B cell (primary cell): ENCODE measurements at regions not wholly inside any gene's neighbourhood (a gene's known extent, or its start where the extent isn't known, plus 50 kb on each side); places are given as distances from the start of the nearest gene placed in this dataset.

ENCODE experiments used
- ATAC-seq: fragments of 200-7000 bp; cut with Tn5 transposase; one replicate; pipeline ENCODE4 v1.10.0; 2021; ENCODE audit warnings: low read depth, mild to moderate bottlenecking, moderate number of reproducible peaks, moderate library complexity
- CTCF ChIA-PET: fragments of 350-600 bp; sonication (Branson Sonifier 250); formaldehyde crosslinking; loops from one replicate; lab custom pipeline; 2021; ENCODE audit warnings: antibody characterized with exemption, inconsistent platforms; lab: Charles Lee
- POLR2A ChIA-PET: fragments of 350-600 bp; sonication (Branson Sonifier 250); formaldehyde crosslinking; loops from one replicate; lab custom pipeline; 2021; ENCODE audit warnings: antibody characterized with exemption; lab: Charles Lee
- DNase-seq: peaks from one replicate; pipeline ENCODE4 v3.0.0; 2013
- H2AFZ ChIP-seq: 2 replicates; pipeline ENCODE4 v1.6.1; 2012; ENCODE audit warnings: mild to moderate bottlenecking, low read depth, low read length; ENCODE audit not compliant: insufficient read depth, poor library complexity, severe bottlenecking
- H3K27ac ChIP-seq, 2 donors: 1 replicate in 1 of 2; 2 replicates in 1 of 2; pipeline ENCODE4 v1.5.1; 2012 to 2013; ENCODE audit warnings: low read length in 2 of 2, mild to moderate bottlenecking in 2 of 2, moderate library complexity in 1 of 2
- H3K27me3 ChIP-seq, 4 experiments: fragments of 200-600 bp in 1 of 4; sonication (generic) in 1 of 4; replicated peaks in 1 of 4; 1 replicate in 2 of 4; 2 replicates in 2 of 4; pipeline versions ENCODE4 v1.6.1 to v1.7.0; 2013 to 2016; ENCODE audit warnings: low read length in 3 of 4, mild to moderate bottlenecking in 2 of 4, mixed read lengths in 1 of 4, moderate library complexity in 1 of 4; ENCODE audit not compliant: insufficient read depth in 4 of 4, control insufficient read depth in 3 of 4; ENCODE audit errors: control extremely low read depth in 1 of 4
- H3K36me3 ChIP-seq, 2 experiments: replicated peaks in 1 of 2; 1 replicate in 1 of 2; 2 replicates in 1 of 2; pipeline versions ENCODE4 v1.6.1 to v1.7.1; 2013; ENCODE audit warnings: low read length in 1 of 2; ENCODE audit not compliant: insufficient read depth in 2 of 2, control insufficient read depth in 1 of 2; ENCODE audit errors: control extremely low read depth in 1 of 2, extremely low read depth in 1 of 2
- H3K4me1 ChIP-seq, 2 donors: fragments of 200-600 bp in 1 of 2; sonication (generic) in 1 of 2; 1 replicate in 1 of 2; 2 replicates in 1 of 2; pipeline versions ENCODE4 v1.5.1 to v1.6.1; 2013 to 2017; ENCODE audit warnings: low read length in 2 of 2; ENCODE audit not compliant: control insufficient read depth in 2 of 2, insufficient read depth in 2 of 2
- H3K4me2 ChIP-seq: replicated peaks from 2 replicates; pipeline ENCODE3; 2012; ENCODE audit warnings: mild to moderate bottlenecking, low read depth, low read length; ENCODE audit not compliant: poor library complexity, severe bottlenecking
- H3K4me3 ChIP-seq, 5 experiments: fragments of 200-600 bp in 1 of 5; sonication (generic) in 1 of 5; 1 replicate in 3 of 5; 2 replicates in 2 of 5; pipeline versions ENCODE4 v1.5.1 to v1.7.0; 2011 to 2016; ENCODE audit warnings: low read length in 4 of 5, mild to moderate bottlenecking in 4 of 5, low read depth in 2 of 5, control low read depth in 1 of 5, moderate library complexity in 1 of 5; ENCODE audit not compliant: insufficient read depth in 1 of 5; ENCODE audit errors: control extremely low read depth in 1 of 5, extremely low read depth in 1 of 5
- H3K79me2 ChIP-seq: fragments of 200-600 bp; sonication (generic); one replicate; pipeline ENCODE4 v1.6.0; 2016; ENCODE audit warnings: low read length; ENCODE audit not compliant: control insufficient read depth, insufficient read depth
- H3K9ac ChIP-seq: fragments of 200-600 bp; sonication (generic); 2 replicates; pipeline ENCODE4 v1.6.1; 2017; ENCODE audit warnings: mild to moderate bottlenecking, low read length, moderate library complexity
- H3K9me3 ChIP-seq, 3 donors: one replicate each; pipeline versions ENCODE4 v1.6.1 to v1.7.1; 2013; ENCODE audit warnings: low read length in 2 of 3; ENCODE audit not compliant: control insufficient read depth in 2 of 3, insufficient read depth in 1 of 3; ENCODE audit errors: control extremely low read depth in 1 of 3
- H4K20me1 ChIP-seq: 2 replicates; pipeline ENCODE4 v1.6.0; 2012; ENCODE audit warnings: mild to moderate bottlenecking, low read length; ENCODE audit not compliant: insufficient read depth, control insufficient read depth, poor library complexity, severe bottlenecking
- H3K27ac Mint-ChIP-seq: one replicate; pipeline ENCODE4 v1.8.0; 2021; ENCODE audit warnings: mixed read lengths
- H3K27me3 Mint-ChIP-seq: one replicate; pipeline ENCODE4 v1.8.0; 2021; ENCODE audit warnings: mixed read lengths
- H3K4me1 Mint-ChIP-seq: one replicate; pipeline ENCODE4 v1.8.0; 2021; ENCODE audit warnings: mixed read lengths
- H3K4me3 Mint-ChIP-seq: one replicate; pipeline ENCODE4 v1.8.0; 2021; ENCODE audit warnings: mixed read lengths
- H3K9me3 Mint-ChIP-seq: one replicate; pipeline ENCODE4 v1.8.0; 2022; ENCODE audit warnings: mixed read lengths; ENCODE audit not compliant: insufficient read depth
- CTCF ChIP-seq: fragments of 200-600 bp; IDR thresholded peaks from one replicate; pipeline ENCODE4 v1.8.0; 2022; ENCODE audit warnings: antibody characterized with exemption, mild to moderate bottlenecking
- EZH2 ChIP-seq: IDR thresholded peaks from 2 replicates; pipeline ENCODE4 v1.6.1; 2012; ENCODE audit warnings: borderline replicate concordance, low read depth, mild to moderate bottlenecking, moderate library complexity, low read length; ENCODE audit not compliant: insufficient read depth, poor library complexity, severe bottlenecking
- WGBS: methylation state at CpG from one replicate; pipeline ENCODE4 v1.1.5; 2013; ENCODE audit warnings: missing lambda C conversion rate; ENCODE audit not compliant: insufficient coverage; 5-methylcytosine and 5-hydroxymethylcytosine counted together
- intact Hi-C: fragments of 100-400 bp; cut with micrococcal nuclease; formaldehyde crosslinking; loops from one replicate; pipeline ENCODE4 v1.10.0; 2022

GRCh38 chr13:73142071-73142470, 83.3 kb downstream of the KLF5 start:
- no peak overlapping the region for H2AFZ ChIP-seq
- 89% methylated on average over 5 of the region's 5 CpGs for WGBS
- no peaks in the 10 kb centered on the region for H3K4me1 ChIP-seq
- ChIA-PET CTCF (interaction anchor here (0.7 kb wide), 1 partner anchor 74 kb away, joined by 3 read pairs; no protein-coding TSS in a partner anchor), POLR2A (no interaction called here)
- H3K27me3 ChIP-seq: no peaks in the 10 kb centered on the region
- H3K4me3 Mint-ChIP-seq: no peak overlapping the region
- H3K9me3 Mint-ChIP-seq: no peaks in the 10 kb centered on the region
- no peak overlapping the region for H3K4me3 ChIP-seq
- TF ChIP-seq CTCF: no peak
- no peak for TF ChIP-seq EZH2
- H3K36me3 ChIP-seq: no peaks in the 10 kb centered on the region
- no peaks in the 10 kb centered on the region for H3K4me1 Mint-ChIP-seq
- intact Hi-C loops: no loop called here
- H3K27ac ChIP-seq: no peak overlapping the region
- H3K9ac ChIP-seq: no peak overlapping the region
- H3K79me2 ChIP-seq: no peaks in the 10 kb centered on the region
- DNase-seq: no peak
- no peak overlapping the region for H3K4me2 ChIP-seq
- H3K27me3 Mint-ChIP-seq: peaks cover 3% of the 10 kb centered on the region
- H3K27ac Mint-ChIP-seq: no peak overlapping the region
- H3K9me3 ChIP-seq: no peaks in the 10 kb centered on the region
- ATAC-seq: no peak
- H4K20me1 ChIP-seq: no peaks in the 10 kb centered on the region

GRCh38 chr13:73141292-73141771, 82.5 kb downstream of the KLF5 start:
- H3K4me2 ChIP-seq: no peak overlapping the region
- ChIA-PET POLR2A (no interaction called here), CTCF (no interaction called here)
- no peak overlapping the region for H3K27ac ChIP-seq
- H4K20me1 ChIP-seq: no peaks in the 10 kb centered on the region
- H3K4me3 Mint-ChIP-seq: no peak overlapping the region
- no peak overlapping the region for H3K27ac Mint-ChIP-seq
- H3K27me3 ChIP-seq: no peaks in the 10 kb centered on the region
- TF ChIP-seq CTCF (no peak), EZH2 (no peak)
- DNase-seq: no peak
- H3K4me1 ChIP-seq: no peaks in the 10 kb centered on the region
- H3K9ac ChIP-seq: no peak overlapping the region
- no peaks in the 10 kb centered on the region for H3K36me3 ChIP-seq
- H3K79me2 ChIP-seq: no peaks in the 10 kb centered on the region
- H3K9me3 Mint-ChIP-seq: no peaks in the 10 kb centered on the region
- no peaks in the 10 kb centered on the region for H3K4me1 Mint-ChIP-seq
- no peak overlapping the region for H2AFZ ChIP-seq
- intact Hi-C loops: no loop called here
- no peak overlapping the region for H3K4me3 ChIP-seq
- no peak for ATAC-seq
- WGBS: 91% methylated on average over 2 of the region's 4 CpGs
- H3K9me3 ChIP-seq: no peaks in the 10 kb centered on the region
- H3K27me3 Mint-ChIP-seq: peaks cover 3% of the 10 kb centered on the region
